Stimulated activated CD4-positive, alpha-beta T cell treated with anti-CD3 and anti-CD28 coated beads, Interleukin-1b, Interleukin-23, amount 100 ng/mL, for 48 hours (primary cell): ENCODE measurements at regions not wholly inside any gene's neighbourhood (a gene's known extent, or its start where the extent isn't known, plus 50 kb on each side); places are given as distances from the start of the nearest gene placed in this dataset.
"Not testable (repeated sequence)": the region's sequence is repeated elsewhere in the genome, so short reads cannot be mapped to it uniquely, and the experiment has no call there.

Source experiments
- DNase-seq: peaks from one replicate; pipeline ENCODE4 v3.0.0-alpha.2; 2020

DNA sequence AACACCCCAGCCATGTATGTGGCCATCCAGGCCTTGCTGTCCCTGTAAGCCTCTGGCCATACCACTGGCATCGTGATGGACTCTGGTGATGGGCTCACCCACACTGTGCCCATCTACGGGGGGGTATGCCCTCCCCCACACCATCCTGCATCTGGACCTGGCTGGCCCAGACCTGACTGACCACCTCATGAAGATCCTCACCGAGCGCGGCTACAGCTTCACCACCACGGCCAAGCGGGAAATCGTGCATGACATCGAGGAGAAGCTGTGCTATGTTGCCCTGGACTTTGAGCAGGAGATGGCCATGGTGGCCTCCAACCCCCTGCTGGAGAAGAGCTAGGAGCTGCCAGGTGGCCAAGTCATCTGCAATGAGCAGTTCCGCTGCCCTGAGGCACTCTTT, 80.4 kb upstream of the ZCCHC2 start:
- no peak for DNase-seq

DNA sequence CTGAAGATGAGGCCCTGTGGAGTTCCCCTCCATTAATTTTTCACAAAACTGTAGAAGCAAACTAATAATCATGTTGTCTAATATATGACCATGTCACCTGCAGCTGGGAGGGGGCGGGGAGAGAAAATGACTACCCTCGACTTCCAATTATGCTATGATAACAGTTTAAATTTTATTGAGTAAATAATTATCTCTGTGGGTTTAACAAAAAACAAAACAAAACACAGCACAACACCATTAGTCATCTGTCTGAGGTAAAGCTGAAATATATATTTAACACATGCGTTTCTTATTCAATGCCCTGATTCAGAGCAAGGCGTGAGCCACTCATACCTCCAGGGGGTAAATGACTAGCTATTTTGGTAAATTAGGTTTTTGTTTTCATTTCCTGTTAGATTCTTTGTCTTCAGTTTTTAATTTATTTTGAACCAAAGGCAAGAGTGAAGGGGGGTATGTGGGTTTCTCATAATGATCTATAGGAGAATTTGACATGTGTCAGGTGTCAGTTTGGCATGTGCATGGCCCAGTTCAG, 77.4 kb upstream of the ZCCHC2 start:
- peak; percentile 32 for DNase-seq

DNA sequence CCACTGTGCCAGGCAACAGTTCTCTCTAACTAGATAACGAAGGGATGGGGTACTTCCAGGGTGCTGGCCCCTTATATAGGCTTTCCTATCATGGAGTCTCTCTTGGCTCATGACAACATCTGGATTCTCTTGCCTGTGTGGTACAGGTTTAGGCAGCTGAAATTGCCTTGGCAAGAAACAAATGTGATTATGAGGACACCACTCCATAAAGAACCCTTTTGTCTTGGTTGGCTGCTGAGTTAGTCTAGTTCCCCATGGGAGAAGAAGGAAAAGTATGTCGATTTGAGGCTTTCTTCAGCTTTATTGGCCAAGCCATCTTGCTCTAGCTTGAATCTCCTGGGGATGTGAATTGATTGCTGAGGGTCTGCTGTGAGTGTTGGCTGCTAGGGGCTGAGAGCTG, 76.3 kb upstream of the ZCCHC2 start:
- no peak for DNase-seq

DNA sequence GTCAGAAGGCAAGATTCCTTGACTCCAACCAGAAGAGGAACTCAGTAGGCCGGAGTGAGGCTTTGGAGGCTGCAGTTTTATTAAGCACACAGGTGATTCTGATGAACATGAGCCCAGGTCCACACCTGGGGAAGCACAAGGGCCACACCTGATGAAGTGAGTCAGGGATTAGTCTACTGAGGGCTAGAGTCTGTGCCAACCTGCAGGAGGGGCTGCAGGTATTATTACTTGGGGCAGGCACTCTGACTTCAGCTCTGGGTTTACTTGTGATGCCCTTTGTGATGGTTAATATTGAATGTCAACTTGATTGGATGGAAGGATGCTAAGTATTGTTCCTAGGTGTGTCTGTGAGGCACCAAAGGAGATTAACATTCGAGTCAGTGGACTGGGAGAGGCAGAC, 75.2 kb upstream of the ZCCHC2 start:
- no peak for DNase-seq

DNA sequence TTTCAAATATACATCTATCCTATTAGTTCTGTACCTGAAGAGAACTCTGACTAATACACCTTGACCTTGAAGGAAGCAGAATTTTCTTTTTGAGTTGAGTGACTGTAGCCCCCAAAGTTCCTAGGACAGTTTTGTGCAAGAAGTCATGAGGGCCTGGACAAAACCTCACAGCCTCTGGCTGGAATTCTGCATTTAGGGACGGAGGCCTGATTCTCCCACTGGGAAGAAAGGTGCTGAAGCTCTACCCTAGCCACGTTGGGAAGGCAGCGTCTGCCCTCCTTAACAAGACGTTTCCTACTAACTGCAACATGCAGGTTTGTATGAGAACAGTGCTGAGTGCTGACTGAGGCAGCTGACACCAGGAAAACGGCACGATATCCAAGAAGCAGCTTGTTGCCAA, 74.4 kb upstream of the ZCCHC2 start:
- no peak for DNase-seq

DNA sequence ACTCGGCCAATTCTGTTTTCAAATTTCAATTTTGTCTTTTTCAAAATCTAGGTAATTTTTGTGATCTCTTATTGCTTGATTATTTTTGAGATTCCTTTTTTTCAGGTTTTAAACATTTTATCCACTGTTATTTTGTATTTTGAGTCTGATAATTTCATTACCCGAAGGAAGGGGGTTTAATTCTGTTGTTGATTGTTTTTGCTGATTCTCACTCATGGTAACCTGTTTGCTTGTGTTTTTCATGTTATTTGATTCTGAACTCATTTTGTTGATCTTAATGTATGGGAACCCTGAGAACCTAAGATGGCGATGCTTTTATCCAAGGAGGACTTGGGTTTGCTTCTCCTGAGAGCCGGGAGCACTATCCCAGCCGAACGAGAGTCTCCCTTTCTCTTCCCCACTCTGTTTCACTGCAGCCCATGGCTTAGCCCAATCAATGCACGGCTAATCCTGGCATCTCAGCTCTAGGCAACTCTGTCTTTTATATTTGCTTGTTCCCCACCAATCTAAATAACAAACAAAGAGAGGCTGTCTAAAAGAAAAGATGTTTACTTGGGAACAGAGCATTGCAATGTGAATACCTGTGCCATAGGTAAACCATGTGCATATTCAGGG, 73.2 kb upstream of the ZCCHC2 start:
- no peak for DNase-seq

DNA sequence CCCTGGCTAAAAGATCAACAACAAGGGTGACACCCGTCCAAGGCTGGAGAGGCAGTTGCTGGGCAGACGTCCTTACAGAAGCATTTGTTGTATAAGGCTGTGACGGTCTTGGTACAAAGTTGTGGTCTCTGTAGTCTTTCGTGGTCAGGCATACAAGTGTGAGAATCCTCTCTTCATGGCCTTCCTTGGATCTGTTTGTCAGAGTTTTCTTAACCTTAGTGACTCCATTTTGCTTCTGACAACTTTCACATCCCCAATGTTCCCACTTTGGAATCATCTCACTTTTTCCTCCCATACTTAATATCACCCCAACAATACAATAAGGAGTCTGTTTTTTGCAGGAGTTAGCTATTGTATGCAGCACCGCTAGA, 72.7 kb upstream of the ZCCHC2 start:
- DNase-seq, result no peak

DNA sequence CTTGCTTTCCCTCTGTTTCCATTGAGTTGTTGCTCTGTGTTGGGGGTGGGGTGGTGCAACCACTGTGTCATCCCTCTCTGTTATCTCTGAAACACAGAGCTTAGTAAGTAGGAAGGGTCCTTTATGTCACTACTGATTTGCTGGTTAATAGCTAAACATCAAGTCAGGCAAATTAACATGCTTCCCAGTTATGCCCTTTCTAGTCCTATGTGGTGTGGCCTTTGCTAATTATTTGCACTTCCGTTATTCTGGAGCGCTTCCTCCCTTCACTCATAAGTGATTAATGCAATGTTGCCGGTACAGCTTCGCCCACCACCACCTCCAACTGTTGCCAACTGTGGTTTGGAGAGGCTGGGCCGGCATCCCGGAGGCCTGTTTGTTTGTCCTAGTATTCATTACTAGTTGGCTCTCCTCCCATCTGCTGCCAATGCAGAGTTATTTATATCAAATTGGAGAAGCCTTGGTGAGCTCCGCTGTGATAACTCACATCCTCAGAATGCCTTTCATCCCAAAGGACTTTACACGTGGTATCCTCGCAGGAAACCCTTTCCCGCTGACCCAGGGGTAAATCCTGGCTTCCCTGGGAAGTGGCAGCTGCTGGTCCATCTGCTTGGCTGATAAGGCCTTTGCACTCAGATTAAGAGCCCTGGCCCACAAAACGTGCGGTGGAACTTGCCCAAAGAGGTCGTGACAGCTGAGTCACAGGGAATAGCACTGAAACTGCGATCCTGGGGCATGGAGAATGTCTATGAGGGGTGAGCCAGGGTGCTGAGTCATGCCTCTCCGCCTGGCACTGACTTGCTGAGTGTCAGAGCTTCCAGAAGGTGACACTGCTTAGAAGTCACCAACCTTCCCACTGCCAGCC, 72.0 kb upstream of the ZCCHC2 start:
- peak; percentile 10 for DNase-seq

DNA sequence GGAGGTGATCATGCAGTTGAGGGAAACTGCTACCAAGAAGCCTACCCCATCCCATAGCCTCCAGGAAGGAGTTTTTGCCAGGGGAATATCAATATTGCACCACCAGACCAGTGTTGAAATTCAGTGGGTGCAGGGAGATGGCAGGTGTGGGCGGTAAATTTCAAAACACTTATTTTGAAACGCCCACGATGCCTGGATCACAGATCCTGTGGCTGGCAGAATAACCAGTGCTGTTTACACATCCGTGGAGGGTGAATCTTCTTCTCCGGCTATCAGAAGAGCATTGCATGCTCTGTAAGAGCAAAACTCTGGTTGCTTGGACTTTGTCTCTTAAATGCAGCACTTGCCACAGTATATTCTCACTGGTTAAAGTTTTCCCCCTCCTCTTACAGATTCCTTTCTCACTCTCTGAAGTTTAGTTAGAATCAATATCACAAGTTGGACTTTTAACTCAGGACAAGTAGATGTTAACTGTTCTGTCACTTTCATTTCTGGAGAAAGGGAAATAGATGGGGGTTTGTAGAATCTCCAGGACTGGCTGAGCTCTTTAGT, 70.5 kb upstream of the ZCCHC2 start:
- peak; percentile 7 for DNase-seq

DNA sequence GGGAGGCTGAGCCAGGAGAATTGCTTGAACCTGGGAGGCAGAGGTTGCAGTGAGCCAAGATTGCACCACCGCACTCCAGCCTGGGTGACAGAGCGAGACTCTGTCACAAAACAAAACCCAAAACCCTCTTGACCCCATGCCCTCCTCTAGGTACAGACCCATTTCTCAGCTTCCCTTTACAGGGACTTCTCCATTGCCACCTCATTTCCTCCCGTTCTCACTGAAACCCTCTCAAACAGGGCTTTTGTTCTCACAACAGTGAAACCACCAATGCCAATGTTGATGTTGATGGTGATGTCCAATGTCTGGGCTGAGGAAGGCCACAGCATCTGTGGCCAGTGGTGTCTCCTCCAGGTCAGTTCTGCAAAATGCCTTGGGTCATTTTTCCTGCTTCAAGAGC, 69.0 kb upstream of the ZCCHC2 start:
- no peak for DNase-seq

DNA sequence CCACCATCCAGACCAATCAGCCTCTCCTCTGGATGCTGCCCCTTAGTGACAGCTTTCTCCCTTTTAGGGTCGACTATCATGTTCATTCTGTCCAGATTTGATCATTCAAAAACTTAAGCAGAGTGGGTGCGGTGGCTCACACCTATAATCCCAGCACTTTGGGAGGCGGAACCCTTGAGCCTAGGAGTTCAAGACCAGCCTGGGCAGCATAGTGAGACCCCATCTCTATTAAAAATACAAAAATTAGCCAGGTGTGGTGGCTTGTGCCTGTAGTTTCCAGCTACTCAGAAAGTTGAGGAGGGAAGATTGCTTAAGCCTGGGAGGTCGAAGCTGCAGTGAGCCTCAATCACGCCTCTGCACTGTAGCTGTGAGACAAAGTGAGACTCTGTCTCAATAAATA, 68.3 kb upstream of the ZCCHC2 start:
- no peak for DNase-seq

DNA sequence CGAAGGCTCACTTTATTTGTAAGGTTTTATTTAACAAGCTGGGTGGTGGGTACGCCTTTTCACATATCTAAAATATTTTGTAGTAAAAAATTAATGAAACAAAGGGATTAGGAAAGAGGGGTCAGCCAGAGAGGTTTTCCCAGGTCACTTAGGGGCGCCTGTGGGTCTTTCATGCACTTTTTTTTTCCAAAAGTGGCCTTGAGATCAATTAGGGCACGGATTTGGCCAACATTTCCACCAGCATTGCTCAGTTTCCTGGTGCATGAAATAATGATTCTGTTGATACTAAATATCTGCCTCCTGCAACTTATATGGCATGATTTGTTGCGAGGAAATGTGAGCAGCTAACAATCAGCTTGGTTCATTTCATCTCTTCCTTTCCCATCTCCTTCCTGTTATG, 67.6 kb upstream of the ZCCHC2 start:
- no peak for DNase-seq

DNA sequence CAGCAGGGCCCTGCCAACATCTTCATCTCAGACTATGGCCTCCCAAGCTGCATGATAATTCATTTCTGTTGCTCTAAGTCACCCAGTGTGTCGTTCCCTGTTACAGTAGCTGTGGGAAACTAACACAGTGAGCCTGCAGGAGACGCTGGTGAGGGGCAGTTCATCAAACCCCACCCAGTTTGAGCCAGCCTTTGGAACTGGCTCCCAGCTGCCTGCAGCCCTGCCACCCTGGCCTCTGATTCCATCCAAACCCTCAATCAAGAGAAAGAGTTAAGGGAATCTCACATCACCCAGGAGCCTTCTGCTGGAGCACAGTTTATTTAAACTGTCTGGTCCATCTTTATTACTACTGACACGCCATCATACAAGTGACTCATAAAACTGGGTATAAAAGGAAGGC, 64.9 kb upstream of the ZCCHC2 start:
- DNase-seq, result no peak

DNA sequence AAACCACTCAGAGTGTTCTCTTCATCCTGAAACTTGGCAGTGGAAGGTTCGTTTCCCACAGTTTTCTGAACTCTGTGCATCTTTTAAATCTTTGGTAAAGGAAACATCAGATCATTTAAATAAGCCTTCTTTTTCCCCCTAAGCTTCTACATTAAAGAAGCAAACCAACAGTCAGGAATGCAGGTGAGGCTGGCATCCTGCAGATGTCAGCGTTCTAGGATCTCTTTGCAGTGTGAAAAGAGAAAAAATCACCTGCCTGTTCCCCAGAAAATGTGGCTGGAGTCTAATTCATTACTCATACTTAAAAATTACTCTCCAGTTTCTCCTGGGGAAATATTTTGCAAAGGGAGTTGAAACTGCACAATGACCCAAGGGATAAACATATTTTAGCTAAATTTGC, 64.5 kb upstream of the ZCCHC2 start:
- DNase-seq, result no peak

DNA sequence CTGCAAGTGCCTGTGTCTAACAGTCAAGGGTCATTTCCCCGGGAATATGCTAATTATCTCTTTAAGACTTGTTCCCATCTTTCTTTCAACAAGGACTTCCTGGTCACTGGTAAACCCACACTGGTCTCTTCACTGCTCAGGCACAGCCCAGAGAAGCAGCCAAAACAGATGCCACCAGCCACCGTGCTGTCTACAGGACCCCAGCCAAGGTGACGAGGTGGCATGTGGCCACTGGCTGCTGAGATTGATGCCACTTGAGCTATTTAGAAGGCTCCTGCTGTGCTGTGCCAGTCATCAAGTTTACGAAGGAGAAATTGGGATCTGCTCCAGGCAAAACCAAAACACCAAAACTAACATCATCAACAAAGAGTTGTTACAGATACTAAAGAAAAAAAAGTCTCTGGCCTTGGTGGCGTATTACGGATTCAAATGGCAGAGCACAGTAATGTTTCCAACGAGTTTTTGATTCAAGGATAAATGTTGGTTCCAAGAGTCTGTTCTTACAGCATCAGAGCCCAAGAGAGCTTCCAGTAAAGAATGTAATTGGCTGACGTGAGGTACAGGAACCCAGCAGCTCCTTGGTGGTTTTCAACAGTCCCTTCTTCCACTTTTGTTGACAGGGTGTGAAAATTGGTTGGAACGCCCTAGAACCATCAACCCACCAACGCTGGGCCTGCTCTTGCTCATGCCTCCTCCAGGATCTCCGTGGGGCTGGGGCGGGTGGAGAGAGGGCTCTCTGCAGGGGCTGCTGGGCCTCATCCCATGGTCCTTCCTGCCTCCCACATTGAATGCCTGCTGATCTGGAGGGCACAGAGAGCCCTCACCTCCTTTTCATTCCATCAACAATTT, 63.7 kb upstream of the ZCCHC2 start:
- no peak for DNase-seq

DNA sequence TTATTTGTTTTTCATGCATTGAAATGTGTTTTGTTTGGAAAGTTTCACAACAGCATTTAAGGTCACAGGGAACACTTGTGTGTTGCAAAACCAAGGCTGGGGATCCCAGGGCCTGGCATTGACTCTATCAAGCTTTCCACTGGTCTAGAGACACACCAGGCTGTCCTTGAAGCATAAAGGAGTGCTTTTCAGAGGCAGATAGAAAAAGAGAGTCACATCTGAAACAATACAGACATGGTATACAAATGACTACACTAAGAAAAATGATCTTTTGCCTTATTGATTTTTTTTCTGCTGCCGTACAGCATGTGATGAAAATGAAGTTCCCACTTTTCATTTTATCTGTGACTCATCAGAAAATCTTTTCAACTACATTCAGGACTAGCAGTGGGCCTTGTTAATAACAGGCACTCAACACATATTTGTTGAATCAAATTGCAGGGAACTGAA, 61.9 kb upstream of the ZCCHC2 start:
- no peak for DNase-seq

DNA sequence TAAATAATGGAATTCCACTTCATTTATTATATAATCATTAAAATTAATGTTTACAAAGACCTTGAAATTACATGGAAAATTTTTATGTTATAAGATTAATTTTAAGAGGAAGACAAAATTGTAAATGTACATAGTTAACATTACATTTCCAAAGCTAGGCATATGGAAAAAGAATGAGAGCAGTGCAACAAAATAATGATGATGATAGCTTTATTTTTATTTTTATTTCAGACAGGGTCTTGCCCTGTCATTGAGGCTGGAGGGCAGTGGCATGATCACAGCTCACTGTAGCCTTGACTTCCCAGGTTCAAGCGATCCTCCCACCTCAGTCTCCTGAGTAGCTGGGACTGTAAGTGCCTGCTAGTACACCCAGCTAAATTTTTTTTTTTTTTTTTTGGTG, 61.2 kb upstream of the ZCCHC2 start:
- no peak for DNase-seq

DNA sequence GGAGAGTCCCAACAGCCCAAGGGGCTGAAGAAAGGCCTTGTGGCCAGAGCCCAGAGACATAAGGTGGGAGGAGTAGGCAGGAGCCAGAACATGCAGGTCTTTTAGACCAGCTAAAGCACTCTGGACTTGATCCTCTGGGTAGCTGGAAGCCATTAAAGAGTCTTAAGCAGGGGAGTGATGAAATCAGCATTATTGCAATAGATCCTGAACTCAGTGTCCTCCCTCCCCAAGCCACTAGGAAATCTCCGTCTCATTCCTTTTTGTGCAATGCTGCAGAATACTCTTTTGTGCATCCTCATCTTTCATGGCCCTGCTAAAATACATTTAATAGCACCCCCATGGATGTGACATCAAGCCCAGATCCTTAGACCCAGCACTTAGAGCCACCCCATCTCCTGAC, 58.6 kb upstream of the ZCCHC2 start:
- no peak for DNase-seq

DNA sequence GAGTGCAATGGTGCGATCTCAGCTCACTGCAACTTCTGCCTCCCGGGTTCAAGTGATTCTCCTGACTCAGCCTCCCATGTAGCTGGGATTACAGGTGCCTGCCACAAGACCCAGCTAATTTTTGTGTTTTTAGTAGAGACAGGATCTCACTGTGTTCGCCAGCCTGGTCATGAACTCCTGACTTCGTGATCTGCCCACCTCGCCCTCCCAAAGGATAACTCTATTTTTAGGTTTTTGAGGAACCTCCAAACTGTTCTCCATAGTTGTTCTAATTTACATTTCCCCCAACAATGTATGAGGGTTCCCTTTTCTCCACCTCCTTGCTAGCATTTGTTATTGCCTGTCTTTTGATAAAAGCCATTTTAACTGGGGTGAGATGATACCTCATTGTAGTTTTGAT, 53.7 kb upstream of the ZCCHC2 start:
- not testable (repeated sequence) for DNase-seq
